OCI-LY7 (cell line): ENCODE measurements at regions not wholly inside any gene's neighbourhood (a gene's known extent, or its start where the extent isn't known, plus 50 kb on each side); places are given as distances from the start of the nearest gene placed in this dataset.
A peak's percentile ranks its signal among the peaks of the same experiment; 100 is the strongest.

Source experiments
- BruUV-seq: library from RNA; stranded (reverse); fragments of 400-500 nt; replicated peaks from 2 replicates; lab custom pipeline; 2021; lab: Mats Ljungman, UMichigan
- CTCF ChIA-PET: fragments of 300-600 bp; sonication (Branson Sonifier 250); formaldehyde crosslinking; loops from one replicate; lab custom pipeline; 2022; ENCODE audit warnings: antibody characterized with exemption; ENCODE audit not compliant: unreplicated experiment; lab: Charles Lee
- POLR2A ChIA-PET: fragments of 300-600 bp; sonication (Branson Sonifier 250); formaldehyde crosslinking; loops from one replicate; lab custom pipeline; 2022; ENCODE audit warnings: antibody characterized with exemption; lab: Charles Lee
- DNase-seq: peaks from one replicate; pipeline ENCODE4 v3.0.0-alpha.2; 2015; ENCODE audit warnings: low spot score
- H2AFZ ChIP-seq: fragments of 200-600 bp; sonication (generic), shearing (Covaris generic); 2 replicates; pipeline ENCODE4 v1.6.1; 2014; ENCODE audit warnings: mild to moderate bottlenecking, antibody characterized with exemption, low read length, moderate library complexity
- H3K27ac ChIP-seq: fragments of 200-600 bp; sonication (generic); 2 replicates; pipeline ENCODE4 v1.5.1; 2014; ENCODE audit warnings: mixed run types, low read depth, mild to moderate bottlenecking, moderate library complexity, low read length, inconsistent platforms; ENCODE audit not compliant: poor library complexity, severe bottlenecking
- H3K36me3 ChIP-seq: fragments of 200-600 bp; sonication (generic); 2 replicates; pipeline ENCODE4 v1.6.1; 2014; ENCODE audit warnings: mild to moderate bottlenecking, antibody characterized with exemption, low read length, moderate library complexity, mixed read lengths; ENCODE audit not compliant: insufficient read depth
- H3K4me1 ChIP-seq: fragments of 200-600 bp; sonication (generic); 2 replicates; pipeline ENCODE4 v1.5.1; 2014; ENCODE audit warnings: mild to moderate bottlenecking, low read length; ENCODE audit not compliant: insufficient read depth, poor library complexity, severe bottlenecking
- H3K4me2 ChIP-seq: fragments of 200-600 bp; sonication (generic); 2 replicates; pipeline ENCODE4 v1.6.1; 2014; ENCODE audit warnings: mild to moderate bottlenecking, low read length
- H3K4me3 ChIP-seq: fragments of 200-600 bp; sonication (generic); 2 replicates; pipeline ENCODE4 v1.5.1; 2014; ENCODE audit warnings: mild to moderate bottlenecking, low read depth, low read length; ENCODE audit not compliant: poor library complexity, severe bottlenecking
- H3K79me2 ChIP-seq: fragments of 200-600 bp; sonication (generic); 2 replicates; pipeline ENCODE4 v1.6.1; 2016; ENCODE audit warnings: low read depth, mild to moderate bottlenecking, low read length, moderate library complexity, mixed read lengths; ENCODE audit not compliant: insufficient read depth
- H3K9me2 ChIP-seq: fragments of 200-600 bp; sonication (generic); 2 replicates; pipeline ENCODE4 v1.6.1; 2016; ENCODE audit warnings: mild to moderate bottlenecking, low read length, mixed read lengths; ENCODE audit not compliant: insufficient read depth
- H3K9me3 ChIP-seq: fragments of 200-600 bp; sonication (generic); 2 replicates; pipeline ENCODE4 v1.6.1; 2014; ENCODE audit warnings: mild to moderate bottlenecking, mixed run types, low read length, mixed read lengths
- H4K20me1 ChIP-seq: fragments of 200-600 bp; sonication (generic); 2 replicates; pipeline ENCODE4 v1.6.1; 2014; ENCODE audit warnings: mild to moderate bottlenecking, antibody characterized with exemption, low read length, moderate library complexity, mixed read lengths; ENCODE audit not compliant: insufficient read depth
- CTCF ChIP-seq: fragments of 200-600 bp; sonication (generic); conservative IDR thresholded peaks from 2 replicates; pipeline ENCODE4 v1.5.1; 2014; ENCODE audit warnings: mild to moderate bottlenecking, antibody characterized with exemption, low read length, moderate library complexity, mixed read lengths
- EZH2phosphoT487 ChIP-seq: fragments of 200-600 bp; sonication (generic); IDR thresholded peaks from 2 replicates; pipeline ENCODE4 v1.6.1; 2018; ENCODE audit warnings: low read depth, borderline replicate concordance, mild to moderate bottlenecking, mixed run types, antibody characterized with exemption, low read length, moderate library complexity, mixed read lengths
- intact Hi-C: fragments of 100-400 bp; cut with micrococcal nuclease; formaldehyde crosslinking; loops from one replicate; pipeline ENCODE4 v1.10.0; 2022; ENCODE audit not compliant: unreplicated experiment

GRCh38 chr10:45564303-45564959, 108.1 kb downstream of the ZFAND4 start:
- TF ChIP-seq EZH2phosphoT487 = no peak
- no peak for TF ChIP-seq CTCF
- intact Hi-C loops = no loop called here
- BruUV-seq = no TSS peak
- ChIA-PET CTCF (no interaction called here), POLR2A (no interaction called here)
- no peak overlapping the region for H3K27ac ChIP-seq
- no peaks in the 10 kb centered on the region for H3K4me1 ChIP-seq
- no peak overlapping the region for H3K4me3 ChIP-seq
- DNase-seq = no peak
- H3K36me3 ChIP-seq = peaks cover 3% of the 10 kb centered on the region; the same call in 1 of the 2 replicates
- H3K79me2 ChIP-seq = no peaks in the 10 kb centered on the region
- no peaks in the 10 kb centered on the region for H3K9me2 ChIP-seq
- H3K9me3 ChIP-seq = no peaks in the 10 kb centered on the region; the same call in 1 of the 2 replicates
- no peaks in the 10 kb centered on the region for H4K20me1 ChIP-seq
- H2AFZ ChIP-seq = no peak overlapping the region
- H3K4me2 ChIP-seq = 0 out of 2 replicates have a peak overlapping the region, but pooled peaks have one; percentile 14

DNA sequence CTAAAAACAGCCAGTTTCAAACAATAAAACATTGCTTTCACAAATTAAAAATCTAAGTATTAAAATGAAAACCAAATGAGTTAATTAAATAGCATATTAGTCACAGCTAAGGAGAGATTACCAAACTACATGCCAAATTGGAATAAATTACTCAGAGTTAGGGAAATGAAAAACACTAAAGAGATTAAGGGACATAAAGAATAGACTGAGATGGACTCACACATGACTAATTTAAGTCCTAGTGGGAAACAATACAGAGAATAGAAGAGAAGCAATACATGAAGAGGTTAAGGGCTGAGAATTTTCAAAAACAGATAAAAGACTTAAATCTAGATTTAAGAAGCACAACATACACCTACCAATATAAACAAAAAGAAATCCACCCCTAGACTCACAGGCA, 110.6 kb downstream of the ZFAND4 start:
- no peaks in the 10 kb centered on the region for H4K20me1 ChIP-seq
- no peaks in the 10 kb centered on the region for H3K79me2 ChIP-seq
- H3K9me2 ChIP-seq = no peaks in the 10 kb centered on the region
- peaks cover 12% of the 10 kb centered on the region for H3K4me1 ChIP-seq
- ChIA-PET POLR2A (interaction anchor here (0.6 to 1.8 kb wide), 2 partner anchors 19 to 474 kb away, joined by 4 to 6 read pairs; no protein-coding TSS in a partner anchor), CTCF (no interaction called here)
- no peak for DNase-seq
- intact Hi-C loops = no loop called here
- no peak overlapping the region for H3K4me2 ChIP-seq
- no peak overlapping the region for H3K27ac ChIP-seq
- H3K36me3 ChIP-seq = peaks cover 3% of the 10 kb centered on the region; the same call in 1 of the 2 replicates
- TF ChIP-seq EZH2phosphoT487 = no peak
- no peak for TF ChIP-seq CTCF
- H2AFZ ChIP-seq = no peak overlapping the region
- no TSS peak for BruUV-seq
- no peak overlapping the region for H3K4me3 ChIP-seq
- H3K9me3 ChIP-seq = no peaks in the 10 kb centered on the region; the same call in 1 of the 2 replicates

- no TSS peak for BruUV-seq
- TF ChIP-seq EZH2phosphoT487 (no peak), CTCF (no peak)
- Histone ChIP-seq H4K20me1 (no peaks in the 10 kb centered on the region), H3K9me2 (no peaks in the 10 kb centered on the region), H3K79me2 (peaks cover 4% of the 10 kb centered on the region; the same call in 1 of the 2 replicates), H3K4me3 (no peak overlapping the region), H3K36me3 (peaks cover 3% of the 10 kb centered on the region; the same call in 1 of the 2 replicates), H3K4me2 (no peak overlapping the region), H2AFZ (no peak overlapping the region), H3K9me3 (no peaks in the 10 kb centered on the region; the same call in 1 of the 2 replicates), H3K27ac (no peak overlapping the region), H3K4me1 (peaks cover 20% of the 10 kb centered on the region)
- ChIA-PET POLR2A (interaction anchor here (0.7 to 1.6 kb wide), 4 partner anchors 18 to 54 kb away, joined by 3 to 7 read pairs (median 4); no protein-coding TSS in a partner anchor), CTCF (no interaction called here)
- DNase-seq = no peak
- intact Hi-C loops = no loop called here
Observed at GRCh38 chr10:45560262-45560661, 112.3 kb downstream of the ZFAND4 start.
